SK-N-SH (cell line): ENCODE measurements at regions not wholly inside any gene's neighbourhood (a gene's known extent, or its start where the extent isn't known, plus 50 kb on each side); places are given as distances from the start of the nearest gene placed in this dataset.

Experiments used
- CTCF ChIA-PET: fragments of 300-600, 350-600 bp; formaldehyde crosslinking; extraction: SDS; loops from one replicate; lab custom pipeline; 2021; lab: Yijun Ruan, JAX
- POLR2A ChIA-PET: fragments of 350-600 bp; sonication (Branson Sonifier 250); formaldehyde crosslinking; extraction: SDS; loops from one replicate; lab custom pipeline; 2020; ENCODE audit warnings: antibody characterized with exemption, inconsistent platforms; lab: Yijun Ruan, JAX
- DNase-seq: peaks from one replicate; pipeline ENCODE4 v3.0.0; 2012
- H2AFZ ChIP-seq: fragments of 200-600 bp; sonication (generic); 2 replicates; pipeline ENCODE4 v1.8.1; 2016; ENCODE audit warnings: antibody characterized with exemption, mild to moderate bottlenecking, low read depth
- H3F3A ChIP-seq: fragments of 200-600 bp; sonication (generic); replicated peaks from 2 replicates; pipeline ENCODE3; 2016; ENCODE audit warnings: antibody characterized with exemption, mild to moderate bottlenecking; ENCODE audit not compliant: insufficient read depth
- H3K27ac ChIP-seq, 2 experiments: fragments of 200-500 bp in 1 of 2; fragments of 200-600 bp in 1 of 2; sonication (Bioruptor generic) in 1 of 2; sonication (generic), shearing (Covaris generic) in 1 of 2; 2 replicates each; pipeline versions ENCODE4 v1.5.1 to v1.6.1; 2014 to 2016; ENCODE audit warnings: low read depth in 2 of 2, inconsistent platforms in 1 of 2, low read length in 1 of 2, mild to moderate bottlenecking in 1 of 2, mixed read lengths in 1 of 2
- H3K27me3 ChIP-seq: fragments of 200-600 bp; sonication (generic), shearing (Covaris generic); 2 replicates; pipeline ENCODE4 v1.6.1; 2016; ENCODE audit warnings: mixed run types; ENCODE audit not compliant: insufficient read depth
- H3K36me3 ChIP-seq, 2 experiments: fragments of 200-500 bp in 1 of 2; fragments of 200-600 bp in 1 of 2; sonication (Bioruptor generic) in 1 of 2; sonication (generic) in 1 of 2; replicated peaks in 1 of 2; 2 replicates each; pipeline versions ENCODE3 to v1.5.1; 2014 to 2016; ENCODE audit warnings: low read length in 1 of 2, mild to moderate bottlenecking in 1 of 2; ENCODE audit not compliant: insufficient read depth in 2 of 2, control insufficient read depth in 1 of 2
- H3K4me1 ChIP-seq, 2 experiments: fragments of 200-500 bp in 1 of 2; fragments of 200-600 bp in 1 of 2; sonication (Bioruptor generic) in 1 of 2; sonication (generic), shearing (Covaris generic) in 1 of 2; 2 replicates each; pipeline versions ENCODE4 v1.5.1 to v1.6.1; 2014 to 2016; ENCODE audit warnings: low read depth in 1 of 2, low read length in 1 of 2, mixed run types in 1 of 2; ENCODE audit not compliant: insufficient read depth in 2 of 2, control insufficient read depth in 1 of 2
- H3K4me2 ChIP-seq: fragments of 200-600 bp; sonication (generic), shearing (Covaris generic); 2 replicates; pipeline ENCODE4 v1.6.1; 2017; ENCODE audit warnings: mixed run types
- H3K4me3 ChIP-seq, 2 experiments: fragments of 200-500 bp in 1 of 2; fragments of 200-600 bp in 1 of 2; sonication (Bioruptor generic) in 1 of 2; sonication (generic), shearing (Covaris generic) in 1 of 2; 2 replicates each; pipeline versions ENCODE4 v1.5.1 to v1.8.1; 2014 to 2016; ENCODE audit warnings: low read depth in 2 of 2, inconsistent platforms in 1 of 2, low read length in 1 of 2, mild to moderate bottlenecking in 1 of 2, mixed read lengths in 1 of 2, moderate library complexity in 1 of 2
- H3K79me2 ChIP-seq: fragments of 200-600 bp; sonication (generic); 2 replicates; pipeline ENCODE4 v1.8.1; 2017; ENCODE audit warnings: mild to moderate bottlenecking; ENCODE audit not compliant: insufficient read depth
- H3K9ac ChIP-seq: fragments of 200-600 bp; sonication (generic); 2 replicates; pipeline ENCODE4 v1.6.1; 2017; ENCODE audit warnings: mixed run types
- H3K9me2 ChIP-seq: fragments of 200-600 bp; sonication (generic); 2 replicates; pipeline ENCODE4 v1.6.1; 2017; ENCODE audit warnings: mixed run types
- H3K9me3 ChIP-seq: fragments of 200-600 bp; sonication (generic); 2 replicates; pipeline ENCODE4 v1.6.1; 2017; ENCODE audit warnings: mixed run types, mild to moderate bottlenecking, moderate library complexity
- H4K20me1 ChIP-seq: fragments of 200-600 bp; sonication (generic); 2 replicates; pipeline ENCODE4 v1.6.1; 2017; ENCODE audit warnings: mild to moderate bottlenecking, mixed run types; ENCODE audit not compliant: insufficient read depth
- CTCF ChIP-seq: fragments of 200-600 bp; sonication (generic); IDR thresholded peaks from 2 replicates; pipeline ENCODE4 v1.6.1; 2017; ENCODE audit warnings: antibody characterized with exemption, mild to moderate bottlenecking, moderate library complexity
- EP300 ChIP-seq, 2 experiments: IDR thresholded peaks; 2 replicates each; pipeline versions ENCODE4 v1.4.0 to v1.6.1; 2012; ENCODE audit warnings: borderline replicate concordance in 1 of 2, low read depth in 1 of 2, low read length in 1 of 2
- FOSL2 ChIP-seq: IDR thresholded peaks from 2 replicates; pipeline ENCODE4 v1.4.0; 2012; ENCODE audit warnings: low read depth, mild to moderate bottlenecking, moderate library complexity, borderline replicate concordance
- FOXJ3 ChIP-seq: sonication (generic); formaldehyde crosslinking; IDR thresholded peaks from 2 replicates; pipeline ENCODE4 v1.5.1; 2020; ENCODE audit warnings: mild to moderate bottlenecking, missing genetic modification reagents
- GATA2 ChIP-seq: sonication (generic); formaldehyde crosslinking; IDR thresholded peaks from 2 replicates; pipeline ENCODE4 v1.5.0; 2020; ENCODE audit warnings: mild to moderate bottlenecking, missing genetic modification reagents
- IRF3 ChIP-seq: fragments of 150-350 bp; IDR thresholded peaks from 2 replicates; pipeline ENCODE4 v1.6.1; 2016; ENCODE audit warnings: mild to moderate bottlenecking, low read depth, low read length
- JUND ChIP-seq: IDR thresholded peaks from 2 replicates; pipeline ENCODE4 v1.4.0; 2012
- MXI1 ChIP-seq: IDR thresholded peaks from 2 replicates; pipeline ENCODE4 v1.6.1; 2012; ENCODE audit warnings: mild to moderate bottlenecking, low read depth, low read length, improper control_type of control experiment
- RAD21 ChIP-seq: IDR thresholded peaks from 2 replicates; pipeline ENCODE4 v1.6.1; 2012; ENCODE audit warnings: mild to moderate bottlenecking, low read length
- RCOR1 ChIP-seq: fragments of 150-350 bp; IDR thresholded peaks from 2 replicates; pipeline ENCODE4 v1.6.1; 2017; ENCODE audit warnings: antibody characterized with exemption, low read length
- REST ChIP-seq: IDR thresholded peaks from 2 replicates; pipeline ENCODE4 v1.6.1; 2012; ENCODE audit warnings: mild to moderate bottlenecking, low read depth, low read length, moderate library complexity
- SMC3 ChIP-seq: IDR thresholded peaks from 2 replicates; pipeline ENCODE4 v1.6.1; 2012; ENCODE audit warnings: low read depth, low read length, improper control_type of control experiment
- USF2 ChIP-seq: fragments of 150-350 bp; IDR thresholded peaks from 2 replicates; pipeline ENCODE4 v1.6.1; 2017; ENCODE audit warnings: antibody characterized with exemption, low read length, low read depth, borderline replicate concordance
- YY1 ChIP-seq: IDR thresholded peaks from 2 replicates; pipeline ENCODE4 v1.4.0; 2012; ENCODE audit warnings: low read depth, mild to moderate bottlenecking
- ZBTB33 ChIP-seq: IDR thresholded peaks from 2 replicates; pipeline ENCODE4 v1.4.0; 2012; ENCODE audit warnings: low read depth, borderline replicate concordance
- WGBS: methylation state at CpG from one replicate; pipeline ENCODE4 v1.1.6; 2017; ENCODE audit warnings: low lambda C conversion rate; 5-methylcytosine and 5-hydroxymethylcytosine counted together

GRCh38 chrX:123085311-123085940 lies 98.7 kb upstream of the GRIA3 start:
- Histone ChIP-seq H3K9me2 (no peaks in the 10 kb centered on the region), H3K27me3 (no peaks in the 10 kb centered on the region), H2AFZ (no peak overlapping the region), H3K9me3 (no peaks in the 10 kb centered on the region), H3K36me3 (no peaks in the 10 kb centered on the region), H3K27ac (no peak overlapping the region), H3F3A (no peaks in the 10 kb centered on the region), H4K20me1 (no peaks in the 10 kb centered on the region), H3K79me2 (no peaks in the 10 kb centered on the region), H3K4me2 (no peak overlapping the region), H3K4me1 (no peaks in the 10 kb centered on the region), H3K4me3 (no peak overlapping the region), H3K9ac (no peak overlapping the region)
- 29% methylated on average over 5 of the region's 5 CpGs for WGBS
- no peak for DNase-seq
- POLR2A ChIA-PET: no interaction called here
- TF ChIP-seq MXI1 (no peak), SMC3 (no peak), RCOR1 (no peak), ZBTB33 (no peak), YY1 (no peak), EP300 (IDR thresholded peaks at IDR 0.05; ENCODE audit: borderline replicate concordance in 1 of 2, low read depth in 1 of 2, low read length in 1 of 2) (no peak), FOSL2 (no peak), FOXJ3 (CRISPR knock-in tag) (no peak), CTCF (no peak), REST (no peak), IRF3 (no peak), JUND (no peak), GATA2 (no peak), USF2 (no peak), RAD21 (no peak)
- CTCF ChIA-PET: no interaction called here
